Stomach (tissue), 8 donors: ENCODE measurements at regions not wholly inside any gene's neighbourhood (a gene's known extent, or its start where the extent isn't known, plus 50 kb on each side); places are given as distances from the start of the nearest gene placed in this dataset.

Experiments
- DNase-seq, 2 donors: peaks; one replicate each; pipeline versions ENCODE4 v3.0.0 to v3.0.0-alpha.2; 2013 to 2019
- H3K27ac ChIP-seq, 5 donors: fragments of 200-600 bp in 4 of 5; sonication (generic) in 4 of 5; one replicate each; pipeline ENCODE4 v1.5.1; 2013 to 2019; ENCODE audit warnings: mild to moderate bottlenecking in 1 of 5, moderate library complexity in 1 of 5
- H3K27me3 ChIP-seq, 3 donors: fragments of 200-600 bp; sonication (generic); one replicate each; pipeline ENCODE4 v1.5.1; 2017 to 2019; ENCODE audit warnings: mixed run types in 1 of 3
- H3K36me3 ChIP-seq, 4 donors: fragments of 200-600 bp; sonication (generic); 1 replicate in 3 of 4; 2 replicates in 1 of 4; pipeline ENCODE4 v1.5.1; 2016 to 2019
- H3K4me1 ChIP-seq, 4 donors: fragments of 200-600 bp; sonication (generic); one replicate each; pipeline ENCODE4 v1.5.1; 2016 to 2019
- H3K4me3 ChIP-seq, 4 donors: fragments of 200-600 bp; sonication (generic) in 3 of 4; one replicate each; pipeline ENCODE4 v1.5.1; 2016 to 2019; ENCODE audit warnings: mild to moderate bottlenecking in 1 of 4
- H3K9me3 ChIP-seq, 4 donors: fragments of 200-600 bp; sonication (generic); one replicate each; pipeline ENCODE4 v1.5.1; 2016 to 2019
- CTCF ChIP-seq, 7 experiments: fragments of 450-650 bp in 4 of 7; fragments of 200-600 bp in 3 of 7; sonication (generic) in 3 of 7; IDR thresholded peaks; one replicate each; pipeline ENCODE4 v1.5.1; 2016 to 2019; ENCODE audit warnings: antibody characterized with exemption in 7 of 7, control low read depth in 2 of 7, mild to moderate bottlenecking in 1 of 7
- EP300 ChIP-seq: sonication (generic); formaldehyde crosslinking; IDR thresholded peaks from one replicate; pipeline ENCODE4 v1.6.1; 2017; ENCODE audit warnings: antibody characterized with exemption
- POLR2A ChIP-seq, 4 donors: fragments of 450-650 bp; IDR thresholded peaks; one replicate each; pipeline ENCODE4 v1.6.1; 2016; ENCODE audit warnings: antibody characterized with exemption in 4 of 4, control low read depth in 2 of 4, mild to moderate bottlenecking in 1 of 4, moderate library complexity in 1 of 4
- POLR2AphosphoS5 ChIP-seq, 3 donors: sonication (generic); formaldehyde crosslinking; IDR thresholded peaks; one replicate each; pipeline ENCODE4 v1.6.1; 2016; ENCODE audit warnings: antibody characterized with exemption in 3 of 3
- WGBS, 5 donors: extraction: QIAGEN DNeasy Blood & Tissue Kit in 3 of 5; methylation state at CpG; one replicate each; pipeline versions ENCODE4 v1.1.5 to v1.1.7; 2013 to 2018; 5-methylcytosine and 5-hydroxymethylcytosine counted together
- intact Hi-C: fragments of 100-400 bp; cut with DNase I; formaldehyde crosslinking; loops from one replicate; pipeline ENCODE4 v1.15.1; 2023; ENCODE audit warnings: low total_unique reads
- donor health status: healthy with polysubstance abuse.
- donor health status: Bipolar disorder and iron deficiency.
- donor health status: healthy.

GRCh38 chr10:117654105-117654504 lies 111.6 kb downstream of the EMX2 start:
- no peak for TF ChIP-seq POLR2AphosphoS5 (IDR thresholded peaks at IDR 0.05)
- no peak for TF ChIP-seq EP300
- no peak for TF ChIP-seq POLR2A (IDR thresholded peaks at IDR 0.05)
- no peak for TF ChIP-seq CTCF (IDR thresholded peaks at IDR 0.05)
- no peak overlapping the region for H3K27ac ChIP-seq
- DNase-seq, result no peak
- peaks cover 0 to 34% (median 20%) of the 10 kb centered on the region in 4 donors for H3K9me3 ChIP-seq
- H3K4me1 ChIP-seq, result no peaks in the 10 kb centered on the region
- no peak overlapping the region for H3K4me3 ChIP-seq
- H3K36me3 ChIP-seq, result no peaks in the 10 kb centered on the region
- intact Hi-C loops, result no loop called here
- peaks cover 0 to 3% (median 0%) of the 10 kb centered on the region in 3 donors for H3K27me3 ChIP-seq

GRCh38 chr10:117656385-117657367 lies 114.1 kb downstream of the EMX2 start:
- peaks cover 0 to 25% (median 17%) of the 10 kb centered on the region in 4 donors for H3K9me3 ChIP-seq
- WGBS, 5 donors, result 77 to 79% (median 78%) methylated on average over 7 of the region's 7 CpGs

GRCh38 chr10:117661316-117661715 lies 118.8 kb downstream of the EMX2 start:
- intact Hi-C loops, result no loop called here
- Histone ChIP-seq H3K4me1 (no peaks in the 10 kb centered on the region), H3K9me3 (no peaks in the 10 kb centered on the region), H3K27me3 (no peaks in the 10 kb centered on the region), H3K27ac (no peak overlapping the region), H3K4me3 (no peak overlapping the region), H3K36me3 (no peaks in the 10 kb centered on the region)
- TF ChIP-seq CTCF (IDR thresholded peaks at IDR 0.05), result no peak
- no peak for TF ChIP-seq POLR2A (IDR thresholded peaks at IDR 0.05)
- no peak for TF ChIP-seq POLR2AphosphoS5 (IDR thresholded peaks at IDR 0.05)
- no peak for TF ChIP-seq EP300
- DNase-seq, result no peak
- WGBS, 5 donors, result 91 to 100% (median 93%) methylated on average over 2 of the region's 2 CpGs

More at GRCh38 chr10:117656385-117657367, 114.1 kb downstream of the EMX2 start:
- H3K4me1 ChIP-seq, result no peaks in the 10 kb centered on the region
- no peak for TF ChIP-seq POLR2AphosphoS5 (IDR thresholded peaks at IDR 0.05)
- TF ChIP-seq EP300, result no peak
- TF ChIP-seq CTCF (IDR thresholded peaks at IDR 0.05), result no peak
- TF ChIP-seq POLR2A (IDR thresholded peaks at IDR 0.05), result no peak
- no peak overlapping the region for H3K4me3 ChIP-seq
- DNase-seq, result no peak
- intact Hi-C loops, result no loop called here
- no peaks in the 10 kb centered on the region for H3K36me3 ChIP-seq
- H3K27me3 ChIP-seq, result no peaks in the 10 kb centered on the region
- no peak overlapping the region for H3K27ac ChIP-seq

- TF ChIP-seq CTCF (IDR thresholded peaks at IDR 0.05) (no peak), EP300 (no peak), POLR2A (IDR thresholded peaks at IDR 0.05) (no peak), POLR2AphosphoS5 (IDR thresholded peaks at IDR 0.05) (no peak)
- intact Hi-C loops, result no loop called here
- no peak overlapping the region for H3K27ac ChIP-seq
- H3K36me3 ChIP-seq, result no peaks in the 10 kb centered on the region
- H3K4me3 ChIP-seq, result no peak overlapping the region
- DNase-seq, result no peak
- H3K4me1 ChIP-seq, result no peaks in the 10 kb centered on the region
- 74 to 89% (median 78%) methylated on average over 2 of the region's 2 CpGs for WGBS, 5 donors
- no peaks in the 10 kb centered on the region for H3K27me3 ChIP-seq
- no peaks in the 10 kb centered on the region for H3K9me3 ChIP-seq
Measured at GRCh38 chr10:117662126-117662525, 119.6 kb downstream of the EMX2 start.
